ENCODE measurements at regions not wholly inside any gene's neighbourhood (a gene's known extent, or its start where the extent isn't known, plus 50 kb on each side); places are given as distances from the start of the nearest gene placed in this dataset.

DNA sequence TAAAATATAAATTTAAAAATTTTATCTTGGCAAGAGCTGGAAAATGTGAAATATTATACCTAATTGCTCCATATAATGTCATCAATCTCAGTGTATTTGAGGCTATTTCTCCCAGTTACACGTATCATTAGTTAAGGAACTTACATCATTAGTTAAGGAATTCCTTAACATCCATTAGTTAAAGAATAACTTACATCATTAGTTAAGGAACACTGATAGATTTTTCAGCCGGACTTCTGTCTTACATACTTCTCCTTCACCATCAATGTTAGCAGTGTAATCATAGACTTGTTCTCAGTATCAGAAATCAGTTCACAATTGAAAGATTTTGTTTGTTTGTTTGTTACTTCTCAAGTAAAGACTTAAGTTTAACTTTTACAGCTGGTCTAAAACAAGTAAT, 524.4 kb upstream of the CHD1 start:
- no peak overlapping the region for H3K4me3 ChIP-seq (replicated peaks in 1 of 2; ENCODE audit: low read depth in 1 of 2, low read length in 2 of 2)
- no peak overlapping the region for H2AFZ ChIP-seq (ENCODE audit: low read depth, low read length, poor library complexity, severe bottlenecking)
- no peaks in the 10 kb centered on the region for H3K27me3 ChIP-seq (ENCODE audit: insufficient read depth, low read length)
- H3K36me3 ChIP-seq (ENCODE audit: control insufficient read depth in 1 of 2, insufficient read depth in 2 of 2, low read length in 2 of 2), result no peaks in the 10 kb centered on the region
- TF ChIP-seq JUND (IDR thresholded peaks at IDR 0.05), result no peak
- TF ChIP-seq, protein P1, sequence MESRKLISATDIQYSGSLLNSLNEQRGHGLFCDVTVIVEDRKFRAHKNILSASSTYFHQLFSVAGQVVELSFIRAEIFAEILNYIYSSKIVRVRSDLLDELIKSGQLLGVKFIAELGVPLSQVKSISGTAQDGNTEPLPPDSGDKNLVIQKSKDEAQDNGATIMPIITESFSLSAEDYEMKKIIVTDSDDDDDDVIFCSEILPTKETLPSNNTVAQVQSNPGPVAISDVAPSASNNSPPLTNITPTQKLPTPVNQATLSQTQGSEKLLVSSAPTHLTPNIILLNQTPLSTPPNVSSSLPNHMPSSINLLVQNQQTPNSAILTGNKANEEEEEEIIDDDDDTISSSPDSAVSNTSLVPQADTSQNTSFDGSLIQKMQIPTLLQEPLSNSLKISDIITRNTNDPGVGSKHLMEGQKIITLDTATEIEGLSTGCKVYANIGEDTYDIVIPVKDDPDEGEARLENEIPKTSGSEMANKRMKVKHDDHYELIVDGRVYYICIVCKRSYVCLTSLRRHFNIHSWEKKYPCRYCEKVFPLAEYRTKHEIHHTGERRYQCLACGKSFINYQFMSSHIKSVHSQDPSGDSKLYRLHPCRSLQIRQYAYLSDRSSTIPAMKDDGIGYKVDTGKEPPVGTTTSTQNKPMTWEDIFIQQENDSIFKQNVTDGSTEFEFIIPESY (IDR thresholded peaks at IDR 0.05; ENCODE audit: extremely low read depth, insufficient replicate concordance, low read length), result no peak
- TF ChIP-seq EGR1 (IDR thresholded peaks at IDR 0.05; ENCODE audit: low read depth), result no peak
- TF ChIP-seq RAD21 (IDR thresholded peaks at IDR 0.05; ENCODE audit: low read depth), result no peak
- no peak for TF ChIP-seq CEBPB (IDR thresholded peaks at IDR 0.05; ENCODE audit: low read depth)
- TF ChIP-seq POLR2AphosphoS5 (IDR thresholded peaks at IDR 0.05; ENCODE audit: low read depth, low read length), result no peak
- TF ChIP-seq POLR2A (IDR thresholded peaks at IDR 0.05; ENCODE audit: borderline replicate concordance, extremely low read depth, insufficient read depth, insufficient read length), result no peak
- TF ChIP-seq TCF7L2 (IDR thresholded peaks at IDR 0.05; ENCODE audit: borderline replicate concordance, extremely low read depth, insufficient read depth, insufficient read length), result no peak
- no peak for TF ChIP-seq SRF (IDR thresholded peaks at IDR 0.05; ENCODE audit: low read depth)
- no peak for TF ChIP-seq YY1 (IDR thresholded peaks at IDR 0.05; ENCODE audit: extremely low read depth, insufficient replicate concordance, low read depth, low read length)
- no peak overlapping the region for H3K27ac ChIP-seq (ENCODE audit: low read depth, low read length)
- ChIA-PET CTCF (no interaction called here), POLR2A (no interaction called here), RAD21 (ENCODE audit: low non-redundant PET in 1 of 2, low total read pairs in 2 of 2, uncharacterized antibody in 2 of 2, unreplicated experiment in 2 of 2) (no interaction called here)
- DNase-seq (ENCODE audit: low read depth, low spot score) (no peak), ATAC-seq (no peak)
- H3K79me2 ChIP-seq (ENCODE audit: insufficient read depth, low read length), result no peaks in the 10 kb centered on the region
- no peaks in the 10 kb centered on the region; the same call in 1 of the 2 replicates for H4K20me1 ChIP-seq (ENCODE audit: insufficient read depth)
- no peak overlapping the region for H3K4me2 ChIP-seq (ENCODE audit: low read length)
- no peaks in the 10 kb centered on the region for H3K4me1 ChIP-seq (ENCODE audit: control insufficient read depth in 1 of 2, insufficient read depth in 2 of 2, low read length in 2 of 2)
- intact Hi-C loops (cut with micrococcal nuclease), result no loop called here
- H3K9me3 ChIP-seq (ENCODE audit: control insufficient read depth in 1 of 2, insufficient read depth in 1 of 2, low read depth in 1 of 2, low read length in 2 of 2), result no peaks in the 10 kb centered on the region
- H3K9me2 ChIP-seq (ENCODE audit: insufficient read depth), result no peaks in the 10 kb centered on the region
- no TSS peak for BruUV-seq (replicated peaks)
- H3K9ac ChIP-seq (ENCODE audit: low read length), result no peak overlapping the region
